Left hindlimb (tissue), 1 donor: ENCODE measurements at regions not wholly inside any gene's neighbourhood (a gene's known extent, or its start where the extent isn't known, plus 50 kb on each side); places are given as distances from the start of the nearest gene placed in this dataset.

Experiments
- DNase-seq: peaks from one replicate; pipeline ENCODE4 v3.0.0-alpha.2; 2018

- no peak for DNase-seq
Measured at GRCh38 chr5:7018601-7019000, 305.4 kb downstream of the TENT4A start.

DNA sequence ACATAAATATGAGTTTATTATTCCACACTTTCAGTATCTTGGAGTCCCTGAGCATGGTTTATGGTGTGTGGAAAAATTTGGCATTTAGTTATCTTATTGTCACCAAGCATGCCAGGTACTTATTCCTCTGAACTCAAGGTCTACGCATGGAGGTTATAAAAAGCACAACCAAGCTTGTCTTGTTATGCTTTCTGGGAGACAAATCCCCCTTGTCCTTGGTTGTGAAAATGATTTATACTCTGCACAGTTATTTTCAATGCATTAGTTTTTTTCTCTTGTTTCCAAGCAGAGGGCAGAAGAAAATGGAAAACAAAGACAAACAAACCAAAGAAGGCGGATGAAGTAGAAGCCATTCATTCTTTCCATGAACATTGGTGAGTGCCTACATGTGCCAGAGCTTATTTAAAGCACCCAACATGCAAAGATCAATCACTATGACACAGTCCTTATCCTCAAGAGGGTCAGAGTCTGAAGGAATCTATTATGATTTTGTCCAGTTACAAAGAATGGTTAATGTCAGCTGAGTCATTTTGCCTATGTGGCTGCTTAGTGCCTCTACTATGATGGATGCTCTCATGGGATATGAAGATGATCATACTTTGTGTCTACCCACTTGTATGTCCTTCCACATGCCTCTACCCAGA, 323.1 kb downstream of the TENT4A start:
- DNase-seq = no peak

GRCh38 chr5:7039074-7039473, 325.8 kb downstream of the TENT4A start:
- no peak for DNase-seq

GRCh38 chr5:7040111-7040510, 326.9 kb downstream of the TENT4A start:
- DNase-seq = no peak

- DNase-seq = no peak
Measured at GRCh38 chr5:7043797-7044196, 330.6 kb downstream of the TENT4A start.

DNA sequence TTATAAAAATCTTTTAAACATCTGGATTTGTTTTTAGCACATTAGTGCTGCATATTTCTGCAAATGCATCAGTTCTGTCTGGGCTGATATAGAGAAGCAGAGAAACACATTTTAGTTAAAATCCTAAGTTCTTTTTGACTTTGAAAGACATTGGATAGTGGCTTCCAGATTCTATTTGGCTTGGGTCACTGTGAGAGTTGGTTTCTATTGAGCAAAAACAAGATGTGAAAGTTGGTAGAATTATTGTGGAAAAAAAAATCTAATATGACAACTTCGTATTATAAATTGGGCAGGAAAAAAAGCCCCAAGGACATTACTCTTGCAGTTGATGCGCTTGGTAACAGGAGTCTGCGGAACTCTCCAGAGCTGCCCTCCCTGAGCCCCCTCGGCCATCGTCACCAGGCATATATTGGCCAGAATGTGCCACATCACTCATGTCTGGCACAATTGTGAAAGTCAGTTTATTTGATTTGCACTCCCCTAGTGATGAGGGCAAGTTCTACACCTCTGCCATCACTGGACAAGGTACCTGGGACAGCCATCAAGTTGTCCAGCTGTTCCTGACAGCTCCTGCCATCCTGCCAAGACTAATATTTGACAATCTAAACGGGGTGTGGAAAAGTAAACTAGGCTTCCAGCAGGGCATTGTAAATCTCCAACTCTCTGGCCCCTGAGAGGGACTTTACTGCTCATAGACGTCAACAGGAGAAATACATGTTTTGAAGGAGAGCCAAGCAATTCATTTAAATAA, 334.5 kb downstream of the TENT4A start:
- DNase-seq = peak; percentile 25

DNA sequence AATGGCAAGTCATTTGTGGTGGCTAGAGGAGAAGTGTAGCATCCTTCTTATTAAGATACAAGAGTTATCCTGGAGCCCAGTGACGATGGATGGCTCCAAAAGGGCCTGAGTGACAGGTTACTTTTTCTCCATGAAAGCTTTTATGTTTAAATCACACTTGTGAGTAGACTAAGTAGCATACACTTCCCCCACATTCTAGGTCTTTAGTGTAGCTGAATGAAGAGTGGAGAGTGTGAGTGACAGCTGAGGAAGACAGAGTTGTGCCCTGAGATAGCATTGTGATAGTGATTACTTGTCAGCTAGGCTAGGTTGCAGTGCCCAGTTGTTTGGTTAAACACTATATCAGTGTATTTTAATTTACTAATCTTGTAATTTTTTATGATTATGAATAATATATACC, 337.8 kb downstream of the TENT4A start:
- DNase-seq = no peak

DNA sequence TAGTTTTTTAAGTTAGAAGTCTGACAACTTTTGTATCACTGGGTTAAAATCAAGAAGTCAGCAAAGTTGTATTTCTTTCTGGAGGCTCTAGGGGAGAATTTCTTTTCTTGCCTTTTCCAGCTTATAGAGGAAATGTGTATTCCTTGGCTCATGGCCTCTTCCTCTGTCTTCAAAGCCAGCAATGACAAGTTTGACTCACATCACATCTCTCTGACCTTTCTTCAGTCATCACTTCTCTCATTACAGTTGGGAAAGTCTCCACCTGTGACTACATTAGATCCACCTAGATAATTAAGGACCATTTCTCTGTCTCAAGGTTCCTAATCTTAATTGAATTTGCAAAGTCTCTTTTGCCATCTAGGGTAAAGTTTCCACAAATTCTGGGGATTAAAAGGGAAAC, 339.9 kb downstream of the TENT4A start:
- DNase-seq = no peak

DNA sequence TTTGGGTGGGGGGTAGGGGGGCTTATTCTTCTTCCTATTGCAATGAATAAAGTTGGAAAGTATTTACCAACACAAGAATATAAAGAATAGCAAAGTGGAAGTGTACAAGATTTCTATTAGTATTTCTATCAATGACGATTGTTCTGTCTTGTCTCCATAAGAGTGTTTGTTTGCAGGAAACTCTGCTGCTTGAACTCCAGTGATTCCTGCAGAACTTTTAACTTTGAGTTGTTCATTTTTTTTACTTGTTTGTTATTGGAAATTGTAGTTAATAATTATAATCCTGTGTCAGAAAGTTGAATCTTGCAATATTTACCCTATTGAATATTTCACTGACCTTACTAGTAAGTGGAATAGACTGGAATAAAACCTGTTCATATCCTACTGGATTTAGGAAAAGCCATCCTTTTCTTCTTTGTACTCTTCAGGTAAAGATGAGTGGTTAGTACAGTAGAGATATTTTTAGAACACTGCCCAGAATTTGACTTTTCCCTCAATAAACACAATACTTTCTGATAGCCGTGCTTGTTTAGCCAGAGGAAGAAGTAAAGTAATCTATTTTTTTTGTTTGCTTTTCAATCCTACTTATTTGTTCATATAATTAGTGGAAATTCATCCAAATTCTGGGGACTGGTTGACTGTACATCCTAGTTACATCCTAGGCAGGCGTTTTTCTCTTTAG, 340.4 kb downstream of the TENT4A start:
- DNase-seq = no peak

DNA sequence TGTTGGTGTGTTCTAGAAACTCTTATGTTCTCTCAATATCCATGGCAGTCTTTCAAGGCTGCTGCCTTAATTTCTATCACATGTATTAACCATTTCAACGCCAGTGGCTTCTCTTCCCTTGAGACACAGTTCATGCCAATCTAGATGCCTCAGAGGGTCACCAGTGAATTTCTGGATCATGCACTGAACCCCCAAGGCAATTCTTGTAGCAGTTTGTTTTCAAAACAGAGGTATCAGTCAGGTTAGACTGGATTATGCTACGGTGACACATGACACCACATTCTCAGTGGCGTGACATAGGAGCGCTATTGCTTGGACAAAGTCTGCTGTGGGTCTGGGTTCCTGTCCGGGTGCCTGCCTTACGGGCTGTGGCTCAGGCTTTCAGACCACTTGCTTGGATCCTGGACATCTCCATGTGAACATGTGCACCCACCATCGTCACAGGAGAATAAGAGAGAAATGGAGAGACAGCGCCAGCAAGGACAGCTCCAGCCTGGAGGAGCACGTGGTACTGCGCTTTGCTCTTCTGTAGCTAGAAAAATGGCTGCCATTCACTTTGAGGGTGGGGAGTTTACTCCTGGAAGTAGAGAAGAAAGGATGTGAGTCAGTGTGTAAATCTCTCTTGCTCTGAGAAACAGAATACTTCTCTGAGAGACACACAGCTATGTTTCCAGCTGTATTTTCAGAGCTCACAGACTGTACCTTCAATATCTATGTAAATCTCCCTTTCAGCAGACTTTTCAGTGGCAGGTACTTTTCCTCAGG, 329.3 kb upstream of the ADCY2 start:
- no peak for DNase-seq

DNA sequence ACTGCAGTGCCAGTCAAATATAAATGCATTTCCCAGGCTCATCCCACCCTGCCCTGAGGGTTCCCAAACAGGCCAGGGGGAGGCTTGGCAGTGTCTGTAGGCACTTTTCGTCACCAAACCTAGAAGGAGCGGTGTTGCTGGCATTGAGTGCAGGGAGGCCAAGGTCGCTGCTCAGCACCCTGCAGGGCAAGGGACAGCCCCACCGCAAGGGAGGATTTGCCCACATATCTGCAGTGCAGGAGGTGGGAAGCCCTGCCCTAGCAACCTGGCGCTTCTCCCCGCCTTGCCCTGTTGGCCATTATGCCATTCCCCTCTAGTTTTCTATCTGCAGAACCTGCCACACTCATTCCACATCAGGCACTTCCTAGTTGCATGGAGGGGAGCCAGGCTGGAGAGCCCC, 327.8 kb upstream of the ADCY2 start:
- DNase-seq = no peak

- no peak for DNase-seq
Measured at GRCh38 chr5:7068899-7069298, 327.0 kb upstream of the ADCY2 start.

- no peak for DNase-seq
Measured at GRCh38 chr5:7072188-7072587, 323.8 kb upstream of the ADCY2 start.

- no peak for DNase-seq
Measured at GRCh38 chr5:7073666-7074065, 322.3 kb upstream of the ADCY2 start.

DNA sequence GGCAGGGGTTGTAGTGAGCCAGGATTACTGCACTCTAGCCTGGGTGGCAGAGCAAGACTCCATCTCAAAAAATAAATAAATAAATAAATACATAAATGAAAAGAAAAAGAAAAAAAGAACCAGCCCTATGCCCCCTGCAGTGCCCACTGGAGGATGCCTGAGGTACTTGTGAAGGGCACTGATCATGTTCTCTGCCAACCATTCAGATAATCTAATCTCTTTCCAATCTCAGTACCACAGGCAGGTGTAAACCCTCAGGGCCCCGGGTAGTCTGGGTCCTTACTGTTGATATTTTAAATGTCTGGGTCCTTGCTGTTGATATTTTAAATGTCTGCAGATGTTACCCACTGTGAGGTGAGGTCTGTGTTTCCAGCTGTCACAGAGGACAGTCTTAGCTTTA, 321.8 kb upstream of the ADCY2 start:
- no peak for DNase-seq

DNA sequence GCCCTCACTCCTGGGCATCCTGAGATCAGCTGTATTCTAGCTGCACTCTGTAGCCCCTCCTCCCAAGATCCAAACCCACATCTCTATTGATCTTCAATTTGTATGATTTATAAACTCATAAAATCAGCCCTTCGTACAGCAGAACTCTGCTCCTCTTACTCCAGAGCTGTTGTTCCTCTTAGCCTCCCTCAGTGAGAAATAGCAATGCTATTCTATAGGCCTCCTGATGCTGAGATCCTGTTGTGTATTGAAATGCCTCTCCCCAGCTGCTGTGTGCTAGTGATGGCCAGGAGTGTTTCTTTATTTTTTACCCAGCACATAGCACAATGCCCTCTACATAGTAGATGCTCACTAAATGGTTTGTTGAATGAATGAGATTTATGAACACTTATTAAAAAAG, 320.5 kb upstream of the ADCY2 start:
- no peak for DNase-seq

GRCh38 chr5:7078101-7078500, 317.8 kb upstream of the ADCY2 start:
- no peak for DNase-seq

DNA sequence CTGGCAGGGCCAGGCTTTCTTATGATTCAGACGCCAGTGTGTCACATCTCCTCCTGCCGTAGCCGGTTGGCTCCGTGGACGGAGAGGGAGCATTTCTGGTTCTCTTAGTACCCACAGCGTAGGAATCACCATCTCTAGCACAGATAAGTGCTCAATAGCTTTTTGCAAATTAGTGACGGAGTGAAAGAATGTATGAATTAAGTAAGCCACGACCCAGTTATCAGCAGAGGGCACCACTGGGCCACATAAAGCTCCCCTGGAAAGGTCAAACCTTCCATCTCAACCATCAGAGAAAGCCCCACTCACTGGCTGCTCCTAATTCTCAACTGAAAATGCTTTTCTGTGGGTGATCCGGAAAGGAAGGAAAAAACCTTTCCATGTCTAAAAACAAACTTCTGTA, 317.0 kb upstream of the ADCY2 start:
- DNase-seq = no peak

DNA sequence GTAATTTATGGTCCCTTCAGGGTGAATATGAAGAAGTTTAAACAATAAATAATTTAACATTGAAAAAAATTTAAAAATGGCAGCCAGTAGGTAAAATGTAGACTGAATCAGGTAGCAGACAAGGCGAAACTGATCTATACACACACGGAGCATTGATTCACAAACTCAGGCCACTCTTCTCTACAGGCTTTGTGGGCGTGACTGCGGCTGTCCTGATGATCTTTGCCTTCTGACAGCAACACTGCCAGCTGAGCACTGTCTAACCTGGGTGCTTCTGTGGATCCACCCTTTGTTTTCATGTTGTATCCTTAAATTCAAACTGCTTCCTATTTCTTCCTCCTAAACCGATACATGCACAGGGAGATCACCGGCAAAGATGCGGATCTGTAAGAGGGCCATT, 315.4 kb upstream of the ADCY2 start:
- DNase-seq = no peak

- DNase-seq = no peak
Measured at GRCh38 chr5:7087719-7088297, 308.1 kb upstream of the ADCY2 start.

DNA sequence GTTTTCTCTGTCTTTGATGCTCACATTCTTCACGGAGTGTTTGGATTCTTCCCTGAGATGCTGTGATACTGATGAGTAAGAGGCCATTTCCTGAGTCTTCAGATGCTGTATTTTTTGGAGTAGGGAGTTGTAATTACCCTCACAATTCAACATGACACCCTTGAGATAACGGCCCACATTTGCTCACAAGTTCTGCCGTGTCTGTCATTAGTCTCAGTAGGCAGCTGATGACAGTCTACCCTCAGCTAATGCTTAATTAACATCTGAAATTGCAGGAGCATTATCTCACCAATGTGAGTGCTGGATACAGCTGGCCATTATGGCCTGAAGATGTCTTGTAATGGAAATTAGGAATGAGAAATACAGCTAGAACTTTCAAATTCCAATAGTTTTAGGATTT, 307.1 kb upstream of the ADCY2 start:
- no peak for DNase-seq

- no peak for DNase-seq
Measured at GRCh38 chr5:7094626-7095025, 301.3 kb upstream of the ADCY2 start.

GRCh38 chr5:7096294-7096693, 299.6 kb upstream of the ADCY2 start:
- no peak for DNase-seq
